C4-2B (cell line): ENCODE measurements at regions not wholly inside any gene's neighbourhood (a gene's known extent, or its start where the extent isn't known, plus 50 kb on each side); places are given as distances from the start of the nearest gene placed in this dataset.

Experiments used
- H3K27ac ChIP-seq: fragments of 450-650 bp; 2 replicates; pipeline ENCODE4 v1.5.1; 2017
- ZFX ChIP-seq: fragments of 450-650 bp; IDR thresholded peaks from 2 replicates; pipeline ENCODE4 v1.6.1; 2017
- TF ChIP-seq, protein P1 (sequence below): fragments of 450-650 bp; conservative IDR thresholded peaks from 2 replicates; pipeline ENCODE4 v1.5.1; 2017; ENCODE audit warnings: mild to moderate bottlenecking

DNA sequence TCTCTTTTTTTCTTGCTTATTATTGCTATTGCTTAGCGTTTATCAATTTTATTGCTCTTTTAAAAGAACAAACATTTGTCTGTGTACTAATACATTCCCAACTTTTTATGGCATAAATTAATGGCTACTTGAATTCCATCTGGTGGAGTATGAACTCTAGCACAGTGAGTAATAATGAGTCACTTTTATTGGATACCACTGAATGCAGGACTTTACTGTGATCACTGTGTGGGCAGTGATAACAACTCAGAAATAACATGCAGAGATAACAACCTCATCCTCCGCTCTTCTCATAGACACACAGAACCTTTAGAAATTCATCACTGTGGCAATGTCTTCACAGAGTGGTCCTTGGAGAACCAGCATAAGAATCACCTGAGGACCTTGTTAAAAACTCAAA lies 139.5 kb upstream of the PRNP start:
- no peak overlapping the region for H3K27ac ChIP-seq
- TF ChIP-seq, protein P1, sequence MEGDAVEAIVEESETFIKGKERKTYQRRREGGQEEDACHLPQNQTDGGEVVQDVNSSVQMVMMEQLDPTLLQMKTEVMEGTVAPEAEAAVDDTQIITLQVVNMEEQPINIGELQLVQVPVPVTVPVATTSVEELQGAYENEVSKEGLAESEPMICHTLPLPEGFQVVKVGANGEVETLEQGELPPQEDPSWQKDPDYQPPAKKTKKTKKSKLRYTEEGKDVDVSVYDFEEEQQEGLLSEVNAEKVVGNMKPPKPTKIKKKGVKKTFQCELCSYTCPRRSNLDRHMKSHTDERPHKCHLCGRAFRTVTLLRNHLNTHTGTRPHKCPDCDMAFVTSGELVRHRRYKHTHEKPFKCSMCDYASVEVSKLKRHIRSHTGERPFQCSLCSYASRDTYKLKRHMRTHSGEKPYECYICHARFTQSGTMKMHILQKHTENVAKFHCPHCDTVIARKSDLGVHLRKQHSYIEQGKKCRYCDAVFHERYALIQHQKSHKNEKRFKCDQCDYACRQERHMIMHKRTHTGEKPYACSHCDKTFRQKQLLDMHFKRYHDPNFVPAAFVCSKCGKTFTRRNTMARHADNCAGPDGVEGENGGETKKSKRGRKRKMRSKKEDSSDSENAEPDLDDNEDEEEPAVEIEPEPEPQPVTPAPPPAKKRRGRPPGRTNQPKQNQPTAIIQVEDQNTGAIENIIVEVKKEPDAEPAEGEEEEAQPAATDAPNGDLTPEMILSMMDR = no peak

DNA sequence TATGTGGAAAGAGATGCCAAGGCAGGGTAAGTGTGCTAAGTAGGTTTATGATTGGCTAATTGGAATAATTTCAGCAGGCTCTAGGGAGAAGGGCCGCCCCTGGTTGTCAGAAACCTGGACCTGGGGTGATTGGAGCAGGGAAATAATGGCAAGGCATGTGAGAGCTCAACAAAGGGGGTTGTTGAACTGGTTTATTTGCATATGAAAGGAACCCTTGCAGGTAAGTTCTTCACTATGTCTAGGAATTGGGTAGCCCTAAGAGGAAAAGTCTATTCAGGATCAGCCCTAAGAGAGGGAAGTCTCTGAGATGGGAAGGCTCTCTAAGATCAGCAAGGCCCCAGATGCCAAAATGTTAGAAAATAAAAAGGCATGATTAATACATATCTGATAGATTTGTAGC lies 139.9 kb upstream of the PRNP start:
- no peak overlapping the region for H3K27ac ChIP-seq
- TF ChIP-seq, protein P1 = no peak
- TF ChIP-seq ZFX = no peak

DNA sequence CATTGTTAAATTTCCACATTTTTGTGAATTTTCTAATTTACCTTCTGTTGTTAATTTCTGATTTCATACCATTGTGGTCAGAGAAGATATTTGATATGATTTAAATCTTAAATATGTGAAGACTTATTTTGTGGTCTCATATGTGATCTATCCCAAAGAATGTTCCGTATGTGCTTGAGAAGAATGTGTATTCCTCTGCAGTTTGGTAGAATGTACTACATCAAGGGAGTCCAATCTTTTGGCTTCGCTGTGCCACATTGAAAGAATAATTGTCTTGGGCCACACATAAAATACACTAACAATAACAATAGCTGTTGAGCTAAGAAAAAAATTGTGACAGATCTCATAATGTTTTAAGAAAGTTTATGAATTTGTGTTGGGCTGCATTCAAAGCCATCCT lies 140.7 kb upstream of the PRNP start:
- TF ChIP-seq ZFX = no peak
- TF ChIP-seq, protein P1 = no peak
- H3K27ac ChIP-seq = no peak overlapping the region

DNA sequence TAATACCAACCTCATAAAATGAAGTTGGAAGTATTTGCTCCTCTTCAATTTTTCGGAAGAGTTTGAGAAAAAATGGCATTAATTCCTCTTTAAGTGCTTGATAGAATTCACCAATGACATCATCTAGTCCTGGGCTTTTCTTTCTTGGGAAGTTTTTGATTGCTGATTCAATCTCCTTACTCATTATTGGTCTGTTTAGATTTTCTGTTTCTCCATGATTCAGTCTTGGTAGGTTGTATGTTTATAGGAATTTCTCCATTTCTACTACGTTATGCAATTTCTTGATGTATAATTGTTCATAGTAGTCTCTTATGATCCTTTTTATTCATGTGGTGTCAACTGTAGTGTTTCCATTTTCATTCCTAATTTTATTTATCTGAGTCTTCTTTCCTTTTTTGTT lies 141.5 kb upstream of the PRNP start:
- H3K27ac ChIP-seq = no peak overlapping the region
- TF ChIP-seq, protein P1 = no peak
- no peak for TF ChIP-seq ZFX

DNA sequence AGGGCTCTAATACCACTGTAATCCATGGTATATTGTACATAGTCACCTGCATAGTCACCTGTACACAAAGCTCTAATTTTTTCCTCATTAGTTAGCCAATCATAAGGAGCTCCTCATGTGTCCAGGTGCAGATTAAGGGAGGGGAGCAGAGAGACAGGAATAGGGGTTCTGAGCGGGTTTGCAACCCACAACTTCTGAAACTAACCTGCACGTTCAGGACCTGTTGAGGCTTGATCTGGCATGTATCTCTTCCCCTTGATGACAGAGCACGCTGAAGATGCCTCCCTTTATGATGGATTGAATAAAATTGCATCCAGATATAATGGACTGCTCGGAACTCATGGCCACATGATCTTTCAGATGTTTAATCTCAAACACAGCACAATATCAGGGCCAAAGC lies 144.0 kb upstream of the PRNP start:
- H3K27ac ChIP-seq = no peak overlapping the region
- TF ChIP-seq, protein P1 = no peak
- no peak for TF ChIP-seq ZFX

DNA sequence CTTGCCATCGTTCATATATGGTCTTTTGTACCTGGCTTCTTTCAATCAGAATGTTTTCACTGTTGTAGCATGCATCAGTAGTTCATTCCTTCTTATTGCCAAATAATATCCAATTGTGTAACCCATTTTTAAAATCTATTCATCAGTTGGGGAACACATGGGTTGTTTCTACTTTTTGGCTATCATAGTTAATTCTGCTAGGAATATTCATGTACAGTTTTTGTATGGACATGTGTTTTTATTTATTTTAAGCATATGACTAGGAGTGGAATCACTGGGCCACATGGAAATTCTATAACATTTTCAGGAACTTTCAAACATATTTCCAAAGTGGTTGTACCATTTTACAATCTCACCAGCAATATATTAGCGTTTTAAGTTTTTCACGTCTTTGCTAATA lies 151.9 kb upstream of the PRNP start:
- no peak for TF ChIP-seq ZFX
- TF ChIP-seq, protein P1 = no peak
- H3K27ac ChIP-seq = no peak overlapping the region

DNA sequence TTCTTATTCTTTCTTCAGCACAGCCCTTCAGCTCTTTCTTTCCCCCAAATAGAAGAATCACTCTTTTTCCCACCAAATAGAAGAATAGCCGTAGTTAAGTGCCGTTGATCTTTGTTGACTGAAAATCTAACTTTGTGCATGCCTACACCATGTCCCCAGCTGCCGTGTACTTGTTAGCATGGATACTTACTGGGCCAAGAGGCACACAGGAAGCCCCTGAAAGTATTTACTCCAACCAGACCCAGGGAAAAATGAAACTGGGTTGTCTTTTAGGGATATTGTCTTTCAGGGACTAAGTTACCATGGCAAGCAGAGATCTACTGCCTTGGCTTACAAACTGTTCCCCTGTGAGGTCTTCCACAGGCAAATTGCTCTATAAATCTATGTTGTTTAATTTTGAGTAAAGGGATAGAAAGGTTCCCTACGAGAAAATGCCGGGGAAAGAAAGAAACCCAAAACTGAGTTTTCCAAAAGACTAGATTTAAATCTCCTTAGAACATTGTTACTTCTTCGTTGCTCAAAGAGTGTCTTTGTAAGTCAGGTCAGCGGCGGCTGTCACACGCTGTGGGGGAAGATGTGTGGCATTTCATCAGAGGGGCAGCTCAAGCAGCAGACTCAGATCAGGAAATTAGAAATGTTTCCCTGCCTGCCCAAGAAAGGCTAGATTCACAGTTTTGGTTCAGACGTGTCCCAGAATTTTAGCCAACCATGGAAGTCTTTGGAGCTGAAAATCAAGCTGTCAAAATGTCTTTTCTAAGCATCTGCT lies 152.7 kb upstream of the PRNP start:
- no peak overlapping the region for H3K27ac ChIP-seq
- no peak for TF ChIP-seq ZFX
- TF ChIP-seq, protein P1 = no peak
